ENCODE measurements at regions not wholly inside any gene's neighbourhood (a gene's known extent, or its start where the extent isn't known, plus 50 kb on each side); places are given as distances from the start of the nearest gene placed in this dataset.
"Not testable (repeated sequence)": the region's sequence is repeated elsewhere in the genome, so short reads cannot be mapped to it uniquely, and the experiment has no call there.

- TF ChIP-seq, protein P1, sequence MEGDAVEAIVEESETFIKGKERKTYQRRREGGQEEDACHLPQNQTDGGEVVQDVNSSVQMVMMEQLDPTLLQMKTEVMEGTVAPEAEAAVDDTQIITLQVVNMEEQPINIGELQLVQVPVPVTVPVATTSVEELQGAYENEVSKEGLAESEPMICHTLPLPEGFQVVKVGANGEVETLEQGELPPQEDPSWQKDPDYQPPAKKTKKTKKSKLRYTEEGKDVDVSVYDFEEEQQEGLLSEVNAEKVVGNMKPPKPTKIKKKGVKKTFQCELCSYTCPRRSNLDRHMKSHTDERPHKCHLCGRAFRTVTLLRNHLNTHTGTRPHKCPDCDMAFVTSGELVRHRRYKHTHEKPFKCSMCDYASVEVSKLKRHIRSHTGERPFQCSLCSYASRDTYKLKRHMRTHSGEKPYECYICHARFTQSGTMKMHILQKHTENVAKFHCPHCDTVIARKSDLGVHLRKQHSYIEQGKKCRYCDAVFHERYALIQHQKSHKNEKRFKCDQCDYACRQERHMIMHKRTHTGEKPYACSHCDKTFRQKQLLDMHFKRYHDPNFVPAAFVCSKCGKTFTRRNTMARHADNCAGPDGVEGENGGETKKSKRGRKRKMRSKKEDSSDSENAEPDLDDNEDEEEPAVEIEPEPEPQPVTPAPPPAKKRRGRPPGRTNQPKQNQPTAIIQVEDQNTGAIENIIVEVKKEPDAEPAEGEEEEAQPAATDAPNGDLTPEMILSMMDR (conservative IDR thresholded peaks at IDR 0.05; ENCODE audit: control insufficient read depth, insufficient read depth, low read depth, low read length) = no peak
- DNase-seq (ENCODE audit: low read depth) = no peak
Observed at GRCh38 chr5:54390539-54391031, 64.9 kb upstream of the HSPB3 start.

DNA sequence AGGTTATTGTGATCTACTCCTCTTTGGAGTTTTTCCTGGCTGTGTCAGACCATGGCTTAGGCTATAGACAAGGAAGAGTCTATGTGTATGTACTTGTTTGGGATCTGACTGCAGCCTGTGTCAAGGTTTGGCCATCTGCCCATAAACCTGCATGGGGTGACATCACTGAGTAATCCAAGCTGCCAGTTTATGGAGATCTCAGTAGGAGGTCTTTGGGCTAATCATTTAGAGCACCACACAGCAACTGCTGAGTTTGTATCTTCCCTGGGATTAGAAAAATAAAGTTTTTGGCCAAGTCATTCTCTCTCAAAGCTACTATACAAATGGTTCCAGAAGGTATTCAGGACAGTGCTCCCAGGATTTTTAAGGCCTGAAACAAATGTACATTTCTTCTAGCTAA is 65.5 kb upstream of the HSPB3 start:
- H3K4me3 ChIP-seq (ENCODE audit: control insufficient read depth, low read depth, low read length) = no peak overlapping the region
- TF ChIP-seq, protein P1 (conservative IDR thresholded peaks at IDR 0.05; ENCODE audit: control insufficient read depth, insufficient read depth, low read depth, low read length) = no peak
- peak; percentile 96 for DNase-seq (ENCODE audit: low read depth)

More at GRCh38 chr5:54390539-54391031, 64.9 kb upstream of the HSPB3 start:
- H3K4me3 ChIP-seq (ENCODE audit: control insufficient read depth, low read depth, low read length) = no peak overlapping the region

DNA sequence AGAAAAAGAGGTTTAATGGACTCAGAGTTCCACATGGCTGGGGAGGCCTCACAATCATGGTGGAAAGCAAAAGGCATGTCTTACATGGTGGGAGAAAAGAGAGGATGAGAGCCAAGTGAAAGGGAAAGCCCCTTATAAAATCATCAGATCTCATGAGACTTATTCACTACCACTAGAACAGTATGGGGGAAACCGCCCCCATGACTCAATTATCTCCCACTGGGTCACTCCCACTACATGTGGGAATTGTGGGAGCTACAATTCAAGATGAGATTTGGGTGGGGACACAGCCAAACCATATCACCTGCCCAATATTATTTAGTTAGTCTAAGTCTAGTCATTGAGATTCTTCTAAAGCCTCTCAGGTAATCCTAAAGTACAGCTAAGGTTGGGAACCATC is 66.1 kb upstream of the HSPB3 start:
- not testable (repeated sequence) for DNase-seq (ENCODE audit: low read depth); H3K4me3 ChIP-seq (ENCODE audit: control insufficient read depth, low read depth, low read length)

DNA sequence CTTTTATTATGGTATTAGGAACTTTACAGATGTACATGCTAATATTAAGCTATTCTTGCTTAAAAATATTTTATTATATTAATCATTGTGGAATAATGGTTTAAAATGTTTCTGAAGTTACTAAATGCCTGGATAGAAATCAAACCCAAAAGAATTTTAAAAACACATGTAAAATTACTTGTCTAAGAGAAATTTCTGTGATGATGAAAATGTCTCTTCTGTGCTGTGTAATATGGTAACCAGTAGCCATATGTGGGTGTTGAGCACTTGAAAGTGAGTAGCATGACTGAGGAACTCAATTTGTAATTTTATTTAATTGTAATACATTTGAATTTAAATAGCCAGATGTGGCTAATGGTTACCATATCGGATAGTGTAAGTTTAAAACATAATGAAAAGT is 66.7 kb upstream of the HSPB3 start:
- no peak for DNase-seq (ENCODE audit: low read depth)
- TF ChIP-seq, protein P1 (conservative IDR thresholded peaks at IDR 0.05; ENCODE audit: control insufficient read depth, insufficient read depth, low read depth, low read length) = no peak
- no peak overlapping the region for H3K4me3 ChIP-seq (ENCODE audit: control insufficient read depth, low read depth, low read length)

DNA sequence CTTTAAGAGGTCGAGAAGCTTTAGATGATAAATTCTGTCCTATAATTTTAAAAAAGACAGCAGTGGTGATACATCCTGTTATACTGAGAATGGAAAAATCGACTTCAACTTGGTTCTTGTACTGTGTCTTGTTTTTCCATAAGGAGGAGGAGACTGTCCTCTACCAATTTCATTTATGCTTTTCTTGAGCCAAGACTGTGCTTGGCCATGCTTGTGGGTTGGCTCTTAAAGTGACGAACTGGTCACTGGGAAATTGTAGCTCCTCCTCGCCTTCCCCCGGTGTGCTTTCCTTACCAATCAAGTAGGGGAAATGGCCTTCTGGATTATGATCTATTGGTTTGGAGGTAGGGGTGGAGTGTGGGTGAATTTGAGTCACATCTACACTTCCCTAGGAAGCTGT is 67.1 kb upstream of the HSPB3 start:
- peak; percentile 18 for DNase-seq (ENCODE audit: low read depth)
- H3K4me3 ChIP-seq (ENCODE audit: control insufficient read depth, low read depth, low read length) = no peak overlapping the region
- TF ChIP-seq, protein P1 (conservative IDR thresholded peaks at IDR 0.05; ENCODE audit: control insufficient read depth, insufficient read depth, low read depth, low read length) = no peak

DNA sequence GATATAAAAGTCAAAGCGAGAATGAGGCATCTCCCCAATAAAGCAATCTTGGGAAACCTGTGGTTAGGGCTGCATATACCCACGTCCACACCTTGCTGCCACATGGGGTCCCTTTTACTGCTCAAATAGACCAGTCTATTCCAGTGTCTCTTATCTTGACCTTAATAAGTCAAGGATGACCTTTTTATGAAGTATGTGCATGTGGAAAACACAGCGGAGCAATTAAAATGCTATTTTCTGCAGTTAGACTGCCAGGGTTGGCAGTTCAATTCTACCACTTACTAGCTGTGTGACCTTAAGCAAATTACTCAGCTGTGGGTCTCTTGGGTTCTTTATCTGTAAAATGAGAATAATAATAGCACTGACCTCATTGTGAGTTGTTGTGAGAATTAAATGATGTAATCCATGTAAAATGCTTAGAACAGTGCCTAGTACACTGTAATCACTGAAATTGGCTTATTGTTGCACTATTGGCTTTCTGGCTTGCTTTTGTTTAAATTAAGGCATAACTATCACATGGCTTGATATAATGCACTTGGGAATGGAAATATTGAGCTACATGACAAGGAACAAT is 67.8 kb upstream of the HSPB3 start:
- TF ChIP-seq, protein P1 (conservative IDR thresholded peaks at IDR 0.05; ENCODE audit: control insufficient read depth, insufficient read depth, low read depth, low read length) = no peak
- DNase-seq (ENCODE audit: low read depth) = peak; percentile 67
- no peak overlapping the region for H3K4me3 ChIP-seq (ENCODE audit: control insufficient read depth, low read depth, low read length)

- H3K4me3 ChIP-seq (ENCODE audit: control insufficient read depth, low read depth, low read length) = no peak overlapping the region
- DNase-seq (ENCODE audit: low read depth) = no peak
- TF ChIP-seq, protein P1 (conservative IDR thresholded peaks at IDR 0.05; ENCODE audit: control insufficient read depth, insufficient read depth, low read depth, low read length) = no peak
Observed at GRCh38 chr5:54387031-54387430, 68.5 kb upstream of the HSPB3 start.
